ENCODE measurements at regions not wholly inside any gene's neighbourhood (a gene's known extent, or its start where the extent isn't known, plus 50 kb on each side); places are given as distances from the start of the nearest gene placed in this dataset.

- no peak overlapping the region for H4K12ac ChIP-seq (ENCODE audit: low read depth, low read length)
- WGBS (ENCODE audit: extremely low coverage, insufficient coverage, insufficient read length): no CpG with 5 or more reads among the region's 4 CpGs
- H3K9me3 ChIP-seq (ENCODE audit: insufficient read depth, low read depth, low read length): no peaks in the 10 kb centered on the region
- H3K4me3 ChIP-seq (ENCODE audit: low read depth, low read length): no peak overlapping the region
- H3K14ac ChIP-seq (ENCODE audit: low read length): no peak overlapping the region
- H2BK5ac ChIP-seq (ENCODE audit: low read depth, low read length, poor library complexity): no peak overlapping the region
- no peak overlapping the region for H3K27ac ChIP-seq (ENCODE audit: low read depth, low read length)
- no peak overlapping the region for H3K4ac ChIP-seq (ENCODE audit: low read depth, low read length)
- H2BK120ac ChIP-seq (ENCODE audit: insufficient read depth, low read length, poor library complexity): no peak overlapping the region
- peaks cover 9 to 10% of the 10 kb centered on the region in 2 experiments for H3K4me1 ChIP-seq (ENCODE audit: control insufficient read depth in 1 of 2, insufficient read depth in 2 of 2, low read length in 2 of 2)
- no peaks in the 10 kb centered on the region for H3K79me2 ChIP-seq (ENCODE audit: control insufficient read depth, insufficient read depth, low read length, poor library complexity)
- H4K91ac ChIP-seq (ENCODE audit: low read depth, low read length): no peak overlapping the region
- no peak overlapping the region for H2AK5ac ChIP-seq (ENCODE audit: low read length)
- H3K23ac ChIP-seq (ENCODE audit: low read length): no peak overlapping the region
- no peak overlapping the region for H2BK12ac ChIP-seq (ENCODE audit: low read length)
- no peak overlapping the region for H2AFZ ChIP-seq (ENCODE audit: insufficient read depth, low read length, poor library complexity)
- no peak overlapping the region for H3K4me2 ChIP-seq (ENCODE audit: low read length)
- no peak for DNase-seq
- H3K79me1 ChIP-seq (ENCODE audit: low read length): no peaks in the 10 kb centered on the region
- H3K36me3 ChIP-seq (ENCODE audit: control insufficient read depth in 1 of 2, insufficient read depth in 2 of 2, low read length in 2 of 2): no peaks in the 10 kb centered on the region
- H3K9ac ChIP-seq (ENCODE audit: low read length): no peak overlapping the region
- H3K27me3 ChIP-seq (ENCODE audit: insufficient read depth, low read length): no peaks in the 10 kb centered on the region
- no peak overlapping the region for H3K18ac ChIP-seq (ENCODE audit: low read length)
- H4K8ac ChIP-seq (ENCODE audit: low read depth, low read length): no peak overlapping the region
Measured at GRCh38 chr7:46566097-46566774, 645.2 kb upstream of the IGFBP3 start.

- H2BK5ac ChIP-seq (ENCODE audit: low read depth, low read length, poor library complexity): no peak overlapping the region
- WGBS (ENCODE audit: extremely low coverage, insufficient coverage, insufficient read length): no CpG with 5 or more reads among the region's 5 CpGs
- H3K9me3 ChIP-seq (ENCODE audit: insufficient read depth, low read depth, low read length): no peaks in the 10 kb centered on the region
Measured at GRCh38 chr7:46565253-46566096, 644.4 kb upstream of the IGFBP3 start.

GRCh38 chr7:46559194-46559832 is 638.2 kb upstream of the IGFBP3 start:
- no peak overlapping the region for H3K4me3 ChIP-seq (ENCODE audit: low read depth, low read length)
- H4K91ac ChIP-seq (ENCODE audit: low read depth, low read length): no peak overlapping the region
- H2BK12ac ChIP-seq (ENCODE audit: low read length): no peak overlapping the region
- H2AK5ac ChIP-seq (ENCODE audit: low read length): no peak overlapping the region
- H3K9me3 ChIP-seq (ENCODE audit: insufficient read depth, low read depth, low read length): no peaks in the 10 kb centered on the region
- no peak overlapping the region for H3K14ac ChIP-seq (ENCODE audit: low read length)
- no peaks in the 10 kb centered on the region for H3K27me3 ChIP-seq (ENCODE audit: insufficient read depth, low read length)
- no peaks in the 10 kb centered on the region for H3K79me2 ChIP-seq (ENCODE audit: control insufficient read depth, insufficient read depth, low read length, poor library complexity)
- no peak overlapping the region for H3K18ac ChIP-seq (ENCODE audit: low read length)
- H3K79me1 ChIP-seq (ENCODE audit: low read length): no peaks in the 10 kb centered on the region
- no peak overlapping the region for H2BK5ac ChIP-seq (ENCODE audit: low read depth, low read length, poor library complexity)
- no peak overlapping the region for H2BK120ac ChIP-seq (ENCODE audit: insufficient read depth, low read length, poor library complexity)
- no peak overlapping the region for H3K9ac ChIP-seq (ENCODE audit: low read length)
- WGBS (ENCODE audit: extremely low coverage, insufficient coverage, insufficient read length): no CpG with 5 or more reads among the region's 7 CpGs
- no peak overlapping the region for H4K12ac ChIP-seq (ENCODE audit: low read depth, low read length)
- no peak overlapping the region for H4K8ac ChIP-seq (ENCODE audit: low read depth, low read length)
- no peak overlapping the region for H2AFZ ChIP-seq (ENCODE audit: insufficient read depth, low read length, poor library complexity)
- no peaks in the 10 kb centered on the region for H3K36me3 ChIP-seq (ENCODE audit: control insufficient read depth in 1 of 2, insufficient read depth in 2 of 2, low read length in 2 of 2)
- no peak overlapping the region for H3K4ac ChIP-seq (ENCODE audit: low read depth, low read length)
- H3K23ac ChIP-seq (ENCODE audit: low read length): no peak overlapping the region
- peak in 1 of 2 donors; percentile 7 for DNase-seq
- no peak overlapping the region for H3K27ac ChIP-seq (ENCODE audit: low read depth, low read length)
- H3K4me1 ChIP-seq (ENCODE audit: control insufficient read depth in 1 of 2, insufficient read depth in 2 of 2, low read length in 2 of 2): peaks cover 0 to 2% of the 10 kb centered on the region in 2 experiments
- H3K4me2 ChIP-seq (ENCODE audit: low read length): no peak overlapping the region

More at GRCh38 chr7:46565253-46566096, 644.4 kb upstream of the IGFBP3 start:
- no peak overlapping the region for H2AFZ ChIP-seq (ENCODE audit: insufficient read depth, low read length, poor library complexity)
- H3K9ac ChIP-seq (ENCODE audit: low read length): no peak overlapping the region
- no peak overlapping the region for H4K8ac ChIP-seq (ENCODE audit: low read depth, low read length)
- no peak overlapping the region for H2BK120ac ChIP-seq (ENCODE audit: insufficient read depth, low read length, poor library complexity)
- no peak overlapping the region for H2AK5ac ChIP-seq (ENCODE audit: low read length)
- H3K27me3 ChIP-seq (ENCODE audit: insufficient read depth, low read length): no peaks in the 10 kb centered on the region
- H3K23ac ChIP-seq (ENCODE audit: low read length): no peak overlapping the region
- no peaks in the 10 kb centered on the region for H3K36me3 ChIP-seq (ENCODE audit: control insufficient read depth in 1 of 2, insufficient read depth in 2 of 2, low read length in 2 of 2)
- DNase-seq: no peak
- H3K4me3 ChIP-seq (ENCODE audit: low read depth, low read length): no peak overlapping the region
- H3K79me2 ChIP-seq (ENCODE audit: control insufficient read depth, insufficient read depth, low read length, poor library complexity): no peaks in the 10 kb centered on the region
- no peak overlapping the region for H2BK12ac ChIP-seq (ENCODE audit: low read length)
- no peak overlapping the region for H3K14ac ChIP-seq (ENCODE audit: low read length)
- H3K4me1 ChIP-seq (ENCODE audit: control insufficient read depth in 1 of 2, insufficient read depth in 2 of 2, low read length in 2 of 2): peaks cover 9 to 10% of the 10 kb centered on the region in 2 experiments
- H3K18ac ChIP-seq (ENCODE audit: low read length): no peak overlapping the region
- H3K79me1 ChIP-seq (ENCODE audit: low read length): no peaks in the 10 kb centered on the region
- H3K4ac ChIP-seq (ENCODE audit: low read depth, low read length): no peak overlapping the region
- H3K4me2 ChIP-seq (ENCODE audit: low read length): no peak overlapping the region
- H4K91ac ChIP-seq (ENCODE audit: low read depth, low read length): no peak overlapping the region
- H4K12ac ChIP-seq (ENCODE audit: low read depth, low read length): no peak overlapping the region
- no peak overlapping the region for H3K27ac ChIP-seq (ENCODE audit: low read depth, low read length)

- H3K36me3 ChIP-seq (ENCODE audit: control insufficient read depth in 1 of 2, insufficient read depth in 2 of 2, low read length in 2 of 2): no peaks in the 10 kb centered on the region
- no CpG with 5 or more reads among the region's 3 CpGs for WGBS (ENCODE audit: extremely low coverage, insufficient coverage, insufficient read length)
- no peak overlapping the region for H2AK5ac ChIP-seq (ENCODE audit: low read length)
- H3K18ac ChIP-seq (ENCODE audit: low read length): no peak overlapping the region
- H3K27me3 ChIP-seq (ENCODE audit: insufficient read depth, low read length): no peaks in the 10 kb centered on the region
- H2AFZ ChIP-seq (ENCODE audit: insufficient read depth, low read length, poor library complexity): no peak overlapping the region
- no peaks in the 10 kb centered on the region for H3K79me2 ChIP-seq (ENCODE audit: control insufficient read depth, insufficient read depth, low read length, poor library complexity)
- no peak overlapping the region for H2BK12ac ChIP-seq (ENCODE audit: low read length)
- H3K27ac ChIP-seq (ENCODE audit: low read depth, low read length): no peak overlapping the region
- no peak overlapping the region for H4K12ac ChIP-seq (ENCODE audit: low read depth, low read length)
- no peak overlapping the region for H3K9ac ChIP-seq (ENCODE audit: low read length)
- H3K9me3 ChIP-seq (ENCODE audit: insufficient read depth, low read depth, low read length): no peaks in the 10 kb centered on the region
- no peaks in the 10 kb centered on the region for H3K79me1 ChIP-seq (ENCODE audit: low read length)
- H3K4me1 ChIP-seq (ENCODE audit: control insufficient read depth in 1 of 2, insufficient read depth in 2 of 2, low read length in 2 of 2): peaks cover 0 to 2% of the 10 kb centered on the region in 2 experiments
- no peak overlapping the region for H4K91ac ChIP-seq (ENCODE audit: low read depth, low read length)
- no peak overlapping the region for H2BK120ac ChIP-seq (ENCODE audit: insufficient read depth, low read length, poor library complexity)
- H2BK5ac ChIP-seq (ENCODE audit: low read depth, low read length, poor library complexity): no peak overlapping the region
- no peak overlapping the region for H3K4ac ChIP-seq (ENCODE audit: low read depth, low read length)
- no peak overlapping the region for H4K8ac ChIP-seq (ENCODE audit: low read depth, low read length)
- DNase-seq: peak in 1 of 2 donors; percentile 47
- H3K23ac ChIP-seq (ENCODE audit: low read length): no peak overlapping the region
- H3K4me3 ChIP-seq (ENCODE audit: low read depth, low read length): no peak overlapping the region
- H3K14ac ChIP-seq (ENCODE audit: low read length): no peak overlapping the region
- H3K4me2 ChIP-seq (ENCODE audit: low read length): no peak overlapping the region
Measured at GRCh38 chr7:46558482-46559193, 637.6 kb upstream of the IGFBP3 start.
